ENCODE measurements at regions not wholly inside any gene's neighbourhood (a gene's known extent, or its start where the extent isn't known, plus 50 kb on each side); places are given as distances from the start of the nearest gene placed in this dataset.

- no peak for DNase-seq
Observed at GRCh38 chr12:82029936-82030335, 270.8 kb upstream of the PPFIA2 start.

DNA sequence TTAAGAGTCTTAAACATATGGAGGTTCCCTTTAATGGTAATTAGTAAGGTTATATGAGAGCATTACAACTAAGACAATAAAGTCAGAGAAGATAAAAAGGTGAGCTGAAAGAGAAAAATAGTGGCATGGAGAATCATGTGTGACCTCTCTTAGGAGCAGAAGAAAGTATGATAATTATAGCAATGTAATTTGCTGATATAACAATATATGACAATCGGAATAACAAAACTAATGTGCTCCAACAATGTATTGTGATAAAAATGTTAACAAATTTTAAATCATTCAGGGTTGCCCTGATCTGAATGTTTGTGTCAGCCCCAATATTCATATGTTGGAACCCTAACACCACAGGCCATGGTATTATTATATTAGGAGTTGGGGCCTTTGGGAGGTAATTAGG, 269.6 kb upstream of the PPFIA2 start:
- no peak for DNase-seq

DNA sequence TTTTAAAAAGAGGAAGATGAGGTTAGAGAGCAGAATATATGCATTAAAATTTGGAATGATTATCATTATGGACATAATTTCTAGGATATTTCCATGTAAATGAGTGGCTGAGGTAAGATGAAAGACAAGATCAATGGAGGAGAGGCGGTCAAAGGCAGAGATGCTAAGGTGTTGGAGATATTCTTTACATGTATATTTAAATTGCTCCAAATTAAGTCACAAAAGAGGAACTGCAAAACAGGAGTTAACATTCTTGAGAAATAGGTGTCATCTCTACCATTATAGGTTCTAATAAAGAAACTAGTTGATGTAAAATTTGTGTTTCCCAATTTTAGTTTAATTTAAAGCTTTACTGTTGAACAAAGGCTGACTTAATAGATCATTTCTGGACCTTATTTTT, 268.5 kb upstream of the PPFIA2 start:
- no peak for DNase-seq

DNA sequence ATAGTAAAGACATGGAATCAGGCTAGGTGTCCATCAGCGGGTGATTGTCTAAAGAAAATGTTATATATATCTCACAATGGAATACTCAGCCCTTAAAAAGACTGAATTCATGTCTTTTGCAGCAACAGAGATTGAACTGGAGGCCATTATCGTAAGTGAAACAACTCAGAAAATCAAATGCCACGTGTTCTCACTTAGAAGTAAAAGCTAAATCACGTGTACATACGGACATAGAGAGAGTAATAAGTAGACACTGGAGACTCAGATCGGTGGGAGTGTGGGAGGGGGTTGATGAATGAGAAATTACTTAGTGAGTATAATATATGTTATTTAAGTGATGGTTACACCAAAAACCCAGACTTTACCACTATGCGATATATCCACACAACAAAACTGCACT, 266.3 kb upstream of the PPFIA2 start:
- no peak for DNase-seq

DNA sequence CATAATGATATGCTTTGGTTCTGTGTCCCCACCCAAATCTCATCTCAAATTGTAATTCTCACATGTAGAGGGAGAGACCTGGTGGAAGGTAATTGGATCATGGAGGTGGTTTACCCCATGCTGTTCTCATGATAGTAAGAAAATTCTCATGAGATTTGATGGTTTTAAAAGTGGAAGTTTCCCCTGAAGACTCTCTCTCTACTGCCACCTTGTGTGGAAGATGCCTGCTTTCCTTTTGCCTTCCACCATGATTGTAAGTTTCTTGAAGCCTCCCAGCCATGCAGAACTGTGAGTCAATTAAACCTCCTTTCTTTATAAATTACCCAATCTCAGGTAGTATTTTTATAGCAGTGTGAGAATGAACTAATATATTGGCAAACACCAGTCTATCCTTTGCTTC, 260.4 kb upstream of the PPFIA2 start:
- peak; percentile 5 for DNase-seq

GRCh38 chr12:82015623-82016347, 256.6 kb upstream of the PPFIA2 start:
- no peak for DNase-seq

GRCh38 chr12:82012176-82012575, 253.0 kb upstream of the PPFIA2 start:
- no peak for DNase-seq

GRCh38 chr12:82009524-82009923, 250.4 kb upstream of the PPFIA2 start:
- no peak for DNase-seq

DNA sequence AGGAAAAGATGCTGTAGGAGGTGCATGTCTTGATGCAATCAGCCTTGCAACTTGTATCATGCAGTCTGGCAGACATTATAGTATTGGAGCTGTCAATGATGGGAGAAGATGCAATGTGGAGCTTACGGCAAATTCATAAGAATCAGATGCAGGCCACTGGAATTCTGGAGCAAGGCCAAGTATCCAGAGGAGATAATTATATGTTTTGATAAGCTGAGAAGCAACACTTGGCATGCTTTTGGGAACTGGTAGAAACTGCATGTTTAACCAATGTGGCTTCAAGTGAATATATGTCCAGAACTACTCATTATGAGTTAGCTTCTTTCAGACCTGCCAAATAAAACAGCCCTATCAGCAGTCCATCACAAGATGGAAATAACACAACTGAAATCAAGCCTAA, 249.1 kb upstream of the PPFIA2 start:
- DNase-seq: no peak

- DNase-seq: peak; percentile 7
Observed at GRCh38 chr12:81998761-81999378, 239.7 kb upstream of the PPFIA2 start.

DNA sequence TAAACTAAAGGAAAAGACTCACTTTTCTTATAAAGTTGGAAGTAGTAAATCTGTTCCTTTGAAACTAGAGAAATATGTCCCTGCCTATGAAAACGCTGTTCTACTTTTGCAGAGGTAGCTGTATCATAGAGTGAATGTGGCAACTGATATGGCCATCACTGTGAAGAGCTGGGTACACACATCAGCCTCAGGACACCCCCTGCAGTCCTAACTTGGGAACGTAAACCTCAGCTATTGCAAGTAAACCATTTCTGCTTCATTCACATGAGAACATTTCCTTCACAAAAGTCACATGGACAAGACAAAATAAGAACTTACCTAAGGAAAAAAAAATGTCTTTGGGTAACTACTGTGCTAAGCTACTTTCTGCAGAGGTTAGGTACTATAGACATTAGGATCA, 233.3 kb upstream of the PPFIA2 start:
- DNase-seq: no peak

- no peak for DNase-seq
Observed at GRCh38 chr12:81991868-81992267, 232.7 kb upstream of the PPFIA2 start.

- DNase-seq: no peak
Observed at GRCh38 chr12:81988362-81988761, 229.2 kb upstream of the PPFIA2 start.

DNA sequence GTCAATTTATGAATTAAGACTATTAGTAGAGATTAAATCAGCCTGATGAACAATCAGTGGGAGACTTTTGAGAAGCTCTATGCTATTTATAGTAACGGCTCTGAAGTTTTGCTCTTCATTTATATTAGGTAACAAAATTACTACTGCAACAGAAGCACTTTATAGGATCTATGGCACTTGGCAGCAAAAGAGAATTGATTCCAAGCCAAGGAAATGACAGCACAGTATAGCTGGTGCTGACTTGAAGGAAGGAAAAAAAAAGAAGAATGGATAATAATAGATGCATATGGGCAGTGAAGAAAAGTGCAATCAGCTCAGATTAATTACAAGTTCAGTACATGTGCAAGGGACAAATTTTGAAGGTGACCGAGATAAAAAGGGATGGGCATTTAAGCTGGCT, 228.2 kb upstream of the PPFIA2 start:
- DNase-seq: peak; percentile 1

- no peak for DNase-seq
Observed at GRCh38 chr12:81976661-81977060, 217.5 kb upstream of the PPFIA2 start.

DNA sequence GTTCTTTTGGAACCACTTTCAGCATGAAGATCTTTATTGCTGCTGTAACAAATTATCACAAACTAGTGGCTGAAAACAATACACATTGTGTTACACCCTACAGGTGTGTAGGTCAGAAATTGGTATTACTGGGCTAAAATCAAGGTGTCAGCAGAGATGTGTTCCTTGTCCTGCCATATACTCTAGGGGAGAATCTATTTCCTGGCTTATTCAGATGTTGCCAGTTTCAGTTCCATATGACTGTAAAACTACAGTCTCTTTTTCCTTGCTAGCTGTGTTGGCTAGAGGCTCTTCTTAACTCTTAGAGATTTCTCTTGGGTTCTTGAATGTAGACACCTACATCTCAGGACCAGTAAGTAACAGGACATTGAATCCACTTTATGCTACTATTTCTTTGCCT, 215.6 kb upstream of the PPFIA2 start:
- DNase-seq: no peak

DNA sequence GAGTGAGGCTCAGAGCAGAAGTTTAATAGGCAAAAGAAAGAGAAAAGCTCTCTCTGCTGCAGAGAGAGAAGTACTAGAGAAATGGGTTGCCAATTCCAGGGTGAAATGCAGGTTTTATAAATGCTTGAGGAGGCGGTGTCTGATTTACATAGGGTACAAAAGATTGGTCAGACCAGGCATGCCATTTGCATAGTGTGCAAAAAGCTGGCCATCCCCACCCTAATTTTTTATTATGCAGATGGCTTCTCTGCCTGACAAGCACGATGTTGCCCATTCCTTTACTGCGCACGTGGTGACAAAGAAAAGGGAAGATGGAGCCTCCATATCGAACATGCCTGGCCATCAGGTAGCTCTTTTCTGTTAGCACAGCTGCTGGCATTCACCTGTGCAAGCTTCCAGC, 209.3 kb upstream of the PPFIA2 start:
- DNase-seq: no peak

DNA sequence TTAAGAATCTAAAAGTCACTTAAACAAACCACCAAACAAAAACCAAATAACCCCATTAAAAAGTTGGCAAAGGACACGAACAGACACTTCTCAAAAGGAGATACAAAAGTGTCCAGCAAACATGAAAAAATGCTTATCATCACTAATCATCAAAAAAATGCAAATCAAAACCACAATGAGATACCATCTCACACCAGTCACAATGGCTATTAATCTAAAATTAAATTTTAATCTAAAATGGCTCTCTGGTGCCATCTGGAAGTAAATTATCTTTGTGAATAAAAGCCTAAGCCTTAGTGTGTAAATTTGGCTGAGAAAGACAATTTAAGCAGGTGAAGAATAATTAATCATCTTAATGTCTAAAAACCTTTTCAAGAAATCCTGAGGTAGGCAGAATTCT, 204.5 kb upstream of the PPFIA2 start:
- DNase-seq: no peak

- no peak for DNase-seq
Observed at GRCh38 chr12:81963026-81963425, 203.9 kb upstream of the PPFIA2 start.

- DNase-seq: no peak
Observed at GRCh38 chr12:81962126-81962856, 203.1 kb upstream of the PPFIA2 start.

DNA sequence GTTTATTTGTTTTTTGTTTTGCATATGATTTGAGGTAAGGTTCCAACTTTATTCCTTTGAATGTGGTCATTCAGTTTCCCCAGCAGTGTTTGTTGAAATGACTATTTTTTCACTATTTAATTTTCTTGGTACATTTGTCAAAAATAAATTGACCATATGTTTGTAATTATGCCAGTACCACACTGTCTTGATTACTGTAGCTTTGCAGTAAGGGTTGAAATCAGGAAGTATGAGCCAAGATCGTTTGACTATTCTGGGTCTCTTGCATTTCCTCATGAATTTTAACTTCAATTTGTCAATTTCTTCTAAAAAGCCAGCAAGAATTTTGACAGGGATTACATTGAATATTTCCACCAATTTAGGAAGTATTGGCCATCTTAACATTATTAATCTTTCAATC, 199.3 kb upstream of the PPFIA2 start:
- DNase-seq: no peak

DNA sequence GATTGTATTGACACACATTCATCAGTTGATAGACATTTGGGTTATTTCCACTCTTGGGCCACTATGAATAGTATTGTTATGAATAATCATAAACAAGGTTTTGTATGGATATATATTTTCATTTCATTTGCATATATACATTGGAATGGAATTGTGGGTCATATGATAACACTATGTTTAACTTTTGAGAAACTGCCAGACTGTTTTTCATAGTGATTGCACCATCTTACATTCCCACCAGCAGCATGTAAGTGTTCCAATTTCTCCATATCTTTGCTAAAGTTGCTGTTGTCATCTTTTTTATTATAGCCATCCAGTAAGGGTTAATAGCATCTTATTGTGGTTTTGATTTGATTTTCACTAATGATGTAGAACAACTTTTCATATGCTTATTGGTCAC, 198.5 kb upstream of the PPFIA2 start:
- no peak for DNase-seq

DNA sequence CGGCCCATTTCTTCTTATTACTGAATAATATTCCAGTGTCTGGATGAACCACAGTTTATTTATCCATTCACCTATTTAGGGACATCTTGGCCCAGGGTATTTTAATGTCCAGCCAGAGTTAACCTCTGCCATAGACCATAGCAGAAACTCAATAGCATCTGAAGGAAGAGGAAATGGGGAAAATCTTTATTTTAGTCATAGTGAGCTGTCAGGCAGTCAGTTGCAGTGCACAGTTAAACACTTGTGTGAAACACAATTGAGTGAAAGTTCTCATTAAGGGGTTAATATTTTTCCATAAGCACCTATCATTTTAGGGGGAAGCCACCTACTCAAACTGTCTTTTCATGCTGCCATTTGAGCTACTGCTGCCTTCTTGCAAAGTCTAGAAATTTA, 197.3 kb upstream of the PPFIA2 start:
- DNase-seq: peak; percentile 1

GRCh38 chr12:81953541-81953940, 194.4 kb upstream of the PPFIA2 start:
- no peak for DNase-seq
